Esophagus (tissue), 2 donors: ENCODE measurements at regions not wholly inside any gene's neighbourhood (a gene's known extent, or its start where the extent isn't known, plus 50 kb on each side); places are given as distances from the start of the nearest gene placed in this dataset.
"Not testable (repeated sequence)": the region's sequence is repeated elsewhere in the genome, so short reads cannot be mapped to it uniquely, and the experiment has no call there.

Experiments used
- H3K27ac ChIP-seq, 2 donors: one replicate each; pipeline ENCODE4 v1.5.1; 2013; ENCODE audit warnings: low read depth in 2 of 2, mild to moderate bottlenecking in 2 of 2, inconsistent platforms in 1 of 2, low read length in 1 of 2, moderate library complexity in 1 of 2
- H3K27me3 ChIP-seq, 2 donors: one replicate each; pipeline ENCODE4 v1.6.1; 2013; ENCODE audit warnings: low read length in 2 of 2, control low read depth in 1 of 2, mild to moderate bottlenecking in 1 of 2; ENCODE audit not compliant: insufficient read depth in 2 of 2, control insufficient read depth in 1 of 2
- H3K36me3 ChIP-seq, 2 donors: one replicate each; pipeline ENCODE4 v1.6.1; 2013; ENCODE audit warnings: low read length in 1 of 2; ENCODE audit not compliant: control insufficient read depth in 2 of 2, insufficient read depth in 2 of 2
- H3K4me1 ChIP-seq, 2 donors: one replicate each; pipeline ENCODE4 v1.6.1; 2013; ENCODE audit warnings: low read length in 1 of 2; ENCODE audit not compliant: control insufficient read depth in 2 of 2, insufficient read depth in 2 of 2
- H3K4me3 ChIP-seq, 2 donors: one replicate each; pipeline ENCODE4 v1.5.1; 2013; ENCODE audit warnings: low read length in 2 of 2, mild to moderate bottlenecking in 2 of 2, low read depth in 1 of 2, moderate library complexity in 1 of 2
- H3K9me3 ChIP-seq, 2 donors: one replicate each; pipeline ENCODE4 v1.6.1; 2013; ENCODE audit warnings: mild to moderate bottlenecking in 2 of 2, low read depth in 1 of 2, low read length in 1 of 2, moderate library complexity in 1 of 2; ENCODE audit not compliant: control insufficient read depth in 2 of 2, insufficient read depth in 1 of 2
- WGBS, 2 donors: extraction: QIAGEN DNeasy Blood & Tissue Kit; methylation state at CpG; one replicate each; pipeline ENCODE4 v1.1.7; 2013; 5-methylcytosine and 5-hydroxymethylcytosine counted together
- donor health status: healthy with polysubstance abuse.
- donor health status: Bipolar disorder and iron deficiency.

DNA sequence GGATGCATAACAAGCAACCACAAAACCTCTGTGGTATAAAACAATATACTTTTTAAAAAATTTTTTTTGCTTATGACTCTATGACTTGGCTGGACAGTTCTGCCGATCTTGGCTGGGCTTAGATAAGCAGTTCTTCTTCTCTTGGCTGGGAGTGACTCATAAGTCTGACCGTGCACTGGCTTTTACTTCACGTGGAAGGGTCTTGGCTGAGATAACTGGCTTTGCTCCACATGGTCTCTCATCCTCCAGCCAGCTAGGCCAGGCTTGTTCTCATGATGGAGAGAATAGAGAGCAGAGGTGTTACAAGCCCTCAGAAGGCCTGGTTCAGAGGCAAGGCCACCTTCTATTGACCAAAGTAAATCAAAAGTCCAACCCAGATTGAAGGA lies 178.9 kb upstream of the SERPINE2 start:
- WGBS, 2 donors: 13 to 38% methylated on average over 3 of the region's 3 CpGs
- H3K4me1 ChIP-seq: no peaks in the 10 kb centered on the region
- H3K9me3 ChIP-seq: peaks cover 0 to 2% of the 10 kb centered on the region in 2 donors
- no peaks in the 10 kb centered on the region for H3K36me3 ChIP-seq
- no peaks in the 10 kb centered on the region for H3K27me3 ChIP-seq
- H3K27ac ChIP-seq: no peak overlapping the region
- no peak overlapping the region for H3K4me3 ChIP-seq

DNA sequence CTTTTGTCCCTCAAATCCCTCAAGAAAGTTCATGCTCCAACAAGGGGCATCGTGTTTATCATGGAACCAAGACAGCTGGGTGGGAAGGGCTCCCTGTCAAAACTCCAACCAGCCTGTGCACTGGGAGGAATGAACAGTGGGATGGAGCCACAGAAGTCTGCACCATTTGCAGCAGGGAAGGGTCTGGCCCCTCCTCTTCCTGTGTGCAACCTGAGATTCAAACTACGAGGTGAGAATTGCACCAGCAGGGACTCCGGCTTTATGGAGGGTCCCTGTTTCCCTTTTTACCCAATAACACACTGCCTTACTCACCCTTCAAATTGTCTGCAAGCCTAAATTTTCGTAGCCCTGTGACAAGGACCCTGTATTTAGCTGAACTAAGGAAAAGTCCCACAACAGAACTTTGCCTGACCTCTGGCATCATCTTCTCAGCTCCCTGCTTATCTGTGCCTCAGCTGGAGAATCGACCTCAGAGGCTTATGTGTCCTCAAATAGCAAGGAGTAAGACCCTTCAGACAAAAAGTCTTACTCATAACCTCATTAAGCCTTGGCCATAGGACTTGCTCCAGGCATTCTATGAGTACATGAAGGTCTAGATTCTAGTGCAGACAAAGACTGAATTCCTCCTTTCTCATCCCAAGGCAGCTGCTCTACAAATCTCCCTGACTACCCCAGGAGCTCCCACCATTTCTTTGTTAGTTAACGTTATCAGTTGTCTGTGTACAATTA lies 178.3 kb upstream of the SERPINE2 start:
- H3K9me3 ChIP-seq: peaks cover 0 to 2% of the 10 kb centered on the region in 2 donors
- H3K27me3 ChIP-seq: no peaks in the 10 kb centered on the region
- H3K4me1 ChIP-seq: no peaks in the 10 kb centered on the region
- H3K4me3 ChIP-seq: no peak overlapping the region
- 71 to 74% methylated on average over 6 of the region's 6 CpGs for WGBS, 2 donors
- no peaks in the 10 kb centered on the region for H3K36me3 ChIP-seq
- no peak overlapping the region for H3K27ac ChIP-seq

- H3K27ac ChIP-seq: not testable (repeated sequence)
- 85 to 89% methylated on average over 3 of the region's 3 CpGs for WGBS, 2 donors
These were observed 176.5 kb upstream of the SERPINE2 start for GRCh38 chr2:224215611-224216010.

DNA sequence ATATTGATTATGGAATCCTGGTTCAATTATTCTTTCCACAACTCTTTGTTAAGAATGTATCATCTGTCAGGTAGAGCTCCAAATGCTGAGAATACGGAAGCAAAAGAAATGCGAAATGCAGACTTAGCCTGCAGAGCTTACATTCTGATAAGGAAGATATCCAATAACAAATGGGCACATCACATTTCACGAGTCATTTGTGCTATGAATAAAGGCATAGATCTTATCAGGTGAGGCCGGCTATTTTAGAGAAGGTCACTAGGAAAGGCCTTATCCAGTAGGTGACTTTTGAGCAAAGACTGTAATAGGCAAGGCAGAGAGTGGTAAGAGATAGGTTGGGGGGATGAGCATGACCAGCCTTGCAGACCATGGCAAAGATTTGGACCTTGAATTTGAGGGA lies 174.3 kb upstream of the SERPINE2 start:
- Histone ChIP-seq H3K36me3 (no peaks in the 10 kb centered on the region), H3K9me3 (no peaks in the 10 kb centered on the region), H3K27ac (no peak overlapping the region), H3K27me3 (no peaks in the 10 kb centered on the region), H3K4me1 (peaks cover 0 to 3% of the 10 kb centered on the region in 2 donors), H3K4me3 (no peak overlapping the region)
- WGBS, 2 donors: 70 to 78% methylated on average over 4 of the region's 4 CpGs

More at GRCh38 chr2:224215611-224216010, 176.5 kb upstream of the SERPINE2 start:
- not testable (repeated sequence) for H3K4me3 ChIP-seq, H3K36me3 ChIP-seq, H3K9me3 ChIP-seq, H3K4me1 ChIP-seq, H3K27me3 ChIP-seq

GRCh38 chr2:224211791-224212190 lies 172.7 kb upstream of the SERPINE2 start:
- Histone ChIP-seq H3K4me1 (peaks cover 0 to 3% of the 10 kb centered on the region in 2 donors), H3K27ac (no peak overlapping the region), H3K4me3 (no peak overlapping the region), H3K9me3 (no peaks in the 10 kb centered on the region), H3K27me3 (no peaks in the 10 kb centered on the region), H3K36me3 (no peaks in the 10 kb centered on the region)
- WGBS, 2 donors: 69 to 75% methylated on average over 4 of the region's 4 CpGs

GRCh38 chr2:224211181-224211480 lies 172.0 kb upstream of the SERPINE2 start:
- Histone ChIP-seq H3K4me1 (peaks cover 0 to 3% of the 10 kb centered on the region in 2 donors), H3K4me3 (no peak overlapping the region), H3K9me3 (no peaks in the 10 kb centered on the region), H3K36me3 (no peaks in the 10 kb centered on the region), H3K27me3 (no peaks in the 10 kb centered on the region), H3K27ac (no peak overlapping the region)

DNA sequence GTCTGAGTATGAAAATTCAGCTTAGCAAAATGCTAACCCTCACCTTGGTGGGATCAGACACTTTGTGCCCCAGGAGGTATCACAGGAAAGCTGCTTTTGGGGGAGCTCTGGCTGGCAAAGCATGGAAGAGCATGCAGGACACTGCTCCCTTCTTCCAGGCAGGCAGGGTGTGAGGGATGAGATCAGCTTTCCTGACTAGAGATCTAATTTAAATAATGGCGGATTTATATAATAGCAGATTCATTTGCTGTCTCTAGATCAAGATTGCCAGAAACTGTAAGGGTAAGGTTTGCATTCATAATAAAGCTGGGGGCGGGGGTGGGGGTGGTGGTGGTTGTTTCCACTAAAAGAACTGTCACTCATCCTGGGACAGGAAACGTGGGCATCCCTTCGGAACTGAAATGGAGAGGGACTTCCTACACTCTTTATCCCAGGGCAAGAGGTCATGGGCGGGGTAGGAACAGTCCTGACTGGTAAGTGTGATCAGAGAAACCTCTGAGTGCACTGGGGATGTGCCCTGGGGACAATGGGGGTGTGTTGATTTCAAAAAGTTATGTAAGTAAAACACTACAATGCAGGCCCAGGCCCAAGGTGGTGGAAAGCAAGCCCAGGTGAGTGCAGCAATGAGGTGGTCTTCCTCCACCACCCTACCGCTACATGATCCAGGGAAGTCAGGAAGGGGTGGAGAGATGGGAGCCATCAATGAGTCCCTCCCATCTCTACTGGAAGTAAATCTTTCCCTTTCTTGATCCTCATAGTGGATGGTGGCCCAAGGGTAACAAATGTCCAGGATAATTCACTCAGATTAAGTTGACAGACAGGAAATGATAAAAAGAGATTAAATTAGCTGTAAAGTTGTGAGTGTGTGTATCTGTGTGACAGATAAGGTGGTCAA lies 171.4 kb upstream of the SERPINE2 start:
- no peaks in the 10 kb centered on the region for H3K36me3 ChIP-seq
- H3K27me3 ChIP-seq: no peaks in the 10 kb centered on the region
- H3K4me3 ChIP-seq: no peak overlapping the region
- H3K9me3 ChIP-seq: no peaks in the 10 kb centered on the region
- peaks cover 0 to 3% of the 10 kb centered on the region in 2 donors for H3K4me1 ChIP-seq
- WGBS, 2 donors: 72 to 81% methylated on average over 6 of the region's 6 CpGs
- no peak overlapping the region for H3K27ac ChIP-seq

DNA sequence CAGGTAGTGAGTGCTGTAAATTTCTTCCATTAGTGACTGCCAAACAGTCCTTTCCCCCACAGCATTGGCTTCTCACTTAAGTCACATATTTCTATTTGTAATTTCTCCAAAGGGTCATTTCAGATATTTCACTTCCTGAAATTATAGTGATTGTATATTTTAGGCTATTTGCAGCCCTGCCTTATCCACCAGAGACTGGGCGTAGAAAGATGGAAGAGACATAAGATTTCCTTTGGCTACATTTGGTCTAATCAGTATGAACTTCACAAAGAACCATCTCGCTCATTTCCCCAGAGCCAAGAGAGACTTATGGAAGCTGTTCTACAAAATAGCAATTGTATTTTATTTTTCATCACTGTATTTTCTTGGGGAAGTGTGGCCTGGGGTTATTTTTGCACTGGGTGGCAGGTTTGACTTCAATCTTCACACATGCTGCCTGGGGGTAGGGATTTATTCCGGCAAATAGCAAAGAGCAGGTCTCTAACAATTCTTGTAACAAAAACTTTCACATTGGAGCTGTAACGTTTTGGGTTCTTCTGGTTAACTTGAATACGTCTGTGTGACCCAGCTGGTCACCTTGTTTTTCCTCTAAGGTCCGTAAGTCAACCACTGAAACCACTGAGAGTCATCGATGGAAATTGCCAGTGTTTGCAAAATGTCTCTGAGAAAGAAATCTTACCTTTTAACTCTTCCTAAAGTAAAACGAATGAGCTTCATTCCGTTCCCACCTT lies 170.6 kb upstream of the SERPINE2 start:
- Histone ChIP-seq H3K27ac (no peak overlapping the region), H3K36me3 (no peaks in the 10 kb centered on the region), H3K4me1 (peaks cover 0 to 3% of the 10 kb centered on the region in 2 donors), H3K4me3 (no peak overlapping the region), H3K27me3 (no peaks in the 10 kb centered on the region), H3K9me3 (no peaks in the 10 kb centered on the region)
- 65 to 71% methylated on average over 9 of the region's 9 CpGs for WGBS, 2 donors

DNA sequence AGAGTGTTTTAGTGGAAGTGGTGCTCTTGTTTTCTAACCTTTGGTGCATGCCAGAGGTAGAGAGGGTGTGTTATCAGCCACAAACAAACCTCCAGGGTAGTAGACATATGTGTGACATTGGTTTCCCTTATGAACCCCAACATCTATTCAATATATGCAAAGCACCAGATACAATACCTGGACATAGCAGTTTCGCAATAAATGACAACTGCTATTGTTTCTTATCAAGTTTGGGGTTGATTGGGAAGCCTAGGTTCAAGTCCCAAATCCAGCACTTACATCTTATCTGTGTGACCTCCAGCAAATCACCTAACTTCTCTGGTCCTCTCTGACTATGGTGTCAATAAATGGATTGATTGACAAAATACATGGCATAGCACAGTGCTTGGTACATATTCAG lies 169.4 kb upstream of the SERPINE2 start:
- H3K36me3 ChIP-seq: no peaks in the 10 kb centered on the region
- H3K27ac ChIP-seq: no peak overlapping the region
- no peak overlapping the region for H3K4me3 ChIP-seq
- H3K27me3 ChIP-seq: no peaks in the 10 kb centered on the region
- H3K4me1 ChIP-seq: peaks cover 0 to 3% of the 10 kb centered on the region in 2 donors
- H3K9me3 ChIP-seq: no peaks in the 10 kb centered on the region
- 77 to 84% methylated on average over 1 of the region's 1 CpG for WGBS, 2 donors
